ENCODE measurements at regions not wholly inside any gene's neighbourhood (a gene's known extent, or its start where the extent isn't known, plus 50 kb on each side); places are given as distances from the start of the nearest gene placed in this dataset.

GRCh38 chr3:178482981-178483380 is 53.3 kb upstream of the KCNMB2 start:
- no peak overlapping the region for H3K27ac ChIP-seq (ENCODE audit: low read depth, low read length)

DNA sequence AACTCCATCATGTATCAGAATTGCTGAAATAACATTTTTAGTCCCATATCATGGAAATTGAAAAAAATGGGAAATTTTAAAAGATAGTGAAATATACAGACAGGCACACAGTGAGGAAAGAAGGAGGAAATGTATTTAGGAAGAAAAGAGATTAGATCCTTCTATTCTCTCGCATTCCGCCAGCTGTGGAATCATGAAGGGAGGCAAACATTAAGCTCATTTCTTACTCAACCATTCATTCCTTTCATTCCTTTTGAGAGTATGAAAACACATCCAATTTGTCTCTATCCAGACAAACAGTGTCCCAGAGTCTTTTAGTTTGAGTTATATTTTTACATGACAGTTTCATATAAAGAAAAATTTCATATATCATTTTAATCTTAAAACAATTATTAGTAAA is 52.5 kb upstream of the KCNMB2 start:
- H4K20me1 ChIP-seq (ENCODE audit: control insufficient read depth, insufficient read depth, low read depth, low read length): no peaks in the 10 kb centered on the region
- H3K79me2 ChIP-seq (ENCODE audit: control insufficient read depth, low read length): no peaks in the 10 kb centered on the region
- no peaks in the 10 kb centered on the region for H3F3A ChIP-seq (ENCODE audit: control insufficient read depth, insufficient read depth)
- H3K36me3 ChIP-seq (ENCODE audit: control insufficient read depth, low read length): no peaks in the 10 kb centered on the region
- H3K27ac ChIP-seq (ENCODE audit: low read depth, low read length): no peak overlapping the region
- H3K9me3 ChIP-seq (ENCODE audit: control insufficient read depth, insufficient read depth, low read length): no peaks in the 10 kb centered on the region
- H3K9me2 ChIP-seq (replicated peaks; ENCODE audit: control insufficient read depth, low read length): no peaks in the 10 kb centered on the region
- H3K4me3 ChIP-seq (ENCODE audit: low read length): no peak overlapping the region
- peaks cover 38% of the 10 kb centered on the region for H3K4me1 ChIP-seq (ENCODE audit: control insufficient read depth, low read length)
- H3K27me3 ChIP-seq (ENCODE audit: control insufficient read depth, low read length): no peaks in the 10 kb centered on the region
- no peak overlapping the region for H3K4me2 ChIP-seq (ENCODE audit: low read length)
- no peak for TF ChIP-seq EZH2phosphoT487 (IDR thresholded peaks at IDR 0.05; ENCODE audit: borderline replicate concordance, low read length)
- TF ChIP-seq, protein P1, sequence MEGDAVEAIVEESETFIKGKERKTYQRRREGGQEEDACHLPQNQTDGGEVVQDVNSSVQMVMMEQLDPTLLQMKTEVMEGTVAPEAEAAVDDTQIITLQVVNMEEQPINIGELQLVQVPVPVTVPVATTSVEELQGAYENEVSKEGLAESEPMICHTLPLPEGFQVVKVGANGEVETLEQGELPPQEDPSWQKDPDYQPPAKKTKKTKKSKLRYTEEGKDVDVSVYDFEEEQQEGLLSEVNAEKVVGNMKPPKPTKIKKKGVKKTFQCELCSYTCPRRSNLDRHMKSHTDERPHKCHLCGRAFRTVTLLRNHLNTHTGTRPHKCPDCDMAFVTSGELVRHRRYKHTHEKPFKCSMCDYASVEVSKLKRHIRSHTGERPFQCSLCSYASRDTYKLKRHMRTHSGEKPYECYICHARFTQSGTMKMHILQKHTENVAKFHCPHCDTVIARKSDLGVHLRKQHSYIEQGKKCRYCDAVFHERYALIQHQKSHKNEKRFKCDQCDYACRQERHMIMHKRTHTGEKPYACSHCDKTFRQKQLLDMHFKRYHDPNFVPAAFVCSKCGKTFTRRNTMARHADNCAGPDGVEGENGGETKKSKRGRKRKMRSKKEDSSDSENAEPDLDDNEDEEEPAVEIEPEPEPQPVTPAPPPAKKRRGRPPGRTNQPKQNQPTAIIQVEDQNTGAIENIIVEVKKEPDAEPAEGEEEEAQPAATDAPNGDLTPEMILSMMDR (IDR thresholded peaks at IDR 0.05; ENCODE audit: low read depth, low read length, poor library complexity, severe bottlenecking): no peak

More at GRCh38 chr3:178482981-178483380, 53.3 kb upstream of the KCNMB2 start:
- Histone ChIP-seq H3K9me2 (replicated peaks; ENCODE audit: control insufficient read depth, low read length) (no peaks in the 10 kb centered on the region), H3K27me3 (ENCODE audit: control insufficient read depth, low read length) (no peaks in the 10 kb centered on the region), H3K79me2 (ENCODE audit: control insufficient read depth, low read length) (no peaks in the 10 kb centered on the region), H3K9me3 (ENCODE audit: control insufficient read depth, insufficient read depth, low read length) (no peaks in the 10 kb centered on the region), H4K20me1 (ENCODE audit: control insufficient read depth, insufficient read depth, low read depth, low read length) (no peaks in the 10 kb centered on the region), H3K4me2 (ENCODE audit: low read length) (no peak overlapping the region), H3K4me3 (ENCODE audit: low read length) (no peak overlapping the region), H3K36me3 (ENCODE audit: control insufficient read depth, low read length) (no peaks in the 10 kb centered on the region), H3K4me1 (ENCODE audit: control insufficient read depth, low read length) (peaks cover 38% of the 10 kb centered on the region), H3F3A (ENCODE audit: control insufficient read depth, insufficient read depth) (no peaks in the 10 kb centered on the region)
- TF ChIP-seq, protein P1 (IDR thresholded peaks at IDR 0.05; ENCODE audit: low read depth, low read length, poor library complexity, severe bottlenecking): no peak
- no peak for TF ChIP-seq EZH2phosphoT487 (IDR thresholded peaks at IDR 0.05; ENCODE audit: borderline replicate concordance, low read length)

DNA sequence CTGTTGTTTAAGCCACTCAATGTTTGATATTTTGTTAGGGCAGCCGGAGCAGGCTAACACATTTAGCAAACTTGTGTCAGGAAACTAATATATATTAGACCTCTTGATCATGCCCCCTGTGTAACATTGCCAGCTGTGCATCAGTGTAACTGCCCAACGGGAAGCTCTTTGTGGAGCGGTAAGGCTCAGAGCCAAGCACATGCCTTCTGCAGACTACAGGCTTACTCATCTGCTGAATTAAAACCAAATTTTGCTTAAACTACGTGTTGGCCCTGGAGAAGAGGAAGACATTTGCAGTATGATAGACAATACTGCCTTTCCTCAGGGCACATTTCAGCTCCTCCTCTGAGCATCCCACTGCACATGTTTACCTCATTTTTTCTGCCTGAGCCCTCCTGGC is 50.5 kb upstream of the KCNMB2 start:
- no peaks in the 10 kb centered on the region for H3F3A ChIP-seq (ENCODE audit: control insufficient read depth, insufficient read depth)
- no peaks in the 10 kb centered on the region for H3K27me3 ChIP-seq (ENCODE audit: control insufficient read depth, low read length)
- H3K4me3 ChIP-seq (ENCODE audit: low read length): no peak overlapping the region
- no peaks in the 10 kb centered on the region for H3K9me2 ChIP-seq (replicated peaks; ENCODE audit: control insufficient read depth, low read length)
- H3K4me2 ChIP-seq (ENCODE audit: low read length): no peak overlapping the region
- peaks cover 27% of the 10 kb centered on the region for H3K4me1 ChIP-seq (ENCODE audit: control insufficient read depth, low read length)
- no peaks in the 10 kb centered on the region for H3K79me2 ChIP-seq (ENCODE audit: control insufficient read depth, low read length)
- no peak overlapping the region for H3K27ac ChIP-seq (ENCODE audit: low read depth, low read length)
- no peaks in the 10 kb centered on the region for H3K36me3 ChIP-seq (ENCODE audit: control insufficient read depth, low read length)
- no peaks in the 10 kb centered on the region for H4K20me1 ChIP-seq (ENCODE audit: control insufficient read depth, insufficient read depth, low read depth, low read length)
- no peaks in the 10 kb centered on the region for H3K9me3 ChIP-seq (ENCODE audit: control insufficient read depth, insufficient read depth, low read length)
- TF ChIP-seq EZH2phosphoT487 (IDR thresholded peaks at IDR 0.05; ENCODE audit: borderline replicate concordance, low read length): no peak
- TF ChIP-seq, protein P1 (IDR thresholded peaks at IDR 0.05; ENCODE audit: low read depth, low read length, poor library complexity, severe bottlenecking): no peak
